HEK293T (cell line): ENCODE measurements at regions not wholly inside any gene's neighbourhood (a gene's known extent, or its start where the extent isn't known, plus 50 kb on each side); places are given as distances from the start of the nearest gene placed in this dataset.

Experiments
- BHLHE40 ChIP-seq: fragments of 450-650 bp; IDR thresholded peaks from 2 replicates; pipeline ENCODE4 v1.6.1; 2016; ENCODE audit warnings: mild to moderate bottlenecking, moderate library complexity, borderline replicate concordance
- ELF4 ChIP-seq: fragments of 450-650 bp; IDR thresholded peaks from 2 replicates; pipeline ENCODE4 v1.6.1; 2017; ENCODE audit warnings: antibody characterized with exemption
- FOXK2 ChIP-seq: fragments of 450-650 bp; IDR thresholded peaks from 2 replicates; pipeline ENCODE4 v1.6.1; 2016; ENCODE audit warnings: mild to moderate bottlenecking
- FOXM1 ChIP-seq: fragments of 450-650 bp; IDR thresholded peaks from 2 replicates; pipeline ENCODE4 v1.6.1; 2017; ENCODE audit warnings: mild to moderate bottlenecking, borderline replicate concordance
- HDGF ChIP-seq: fragments of 450-650 bp; IDR thresholded peaks from 2 replicates; pipeline ENCODE4 v1.6.1; 2017; ENCODE audit warnings: antibody characterized with exemption, borderline replicate concordance
- PKNOX1 ChIP-seq: fragments of 450-650 bp; IDR thresholded peaks from 2 replicates; pipeline ENCODE4 v1.6.1; 2016
- TARDBP ChIP-seq: fragments of 450-650 bp; IDR thresholded peaks from 2 replicates; pipeline ENCODE4 v1.6.1; 2016
- ZNF384 ChIP-seq: fragments of 450-650 bp; IDR thresholded peaks from 2 replicates; pipeline ENCODE4 v1.6.1; 2016

GRCh38 chr13:105050686-105051085 lies 1484.8 kb downstream of the EFNB2 start:
- TF ChIP-seq PKNOX1 (no peak), ELF4 (no peak), HDGF (no peak), BHLHE40 (no peak), FOXK2 (no peak), FOXM1 (no peak), ZNF384 (no peak), TARDBP (no peak)
